B cell (primary cell): ENCODE measurements at regions not wholly inside any gene's neighbourhood (a gene's known extent, or its start where the extent isn't known, plus 50 kb on each side); places are given as distances from the start of the nearest gene placed in this dataset.

Experiments
- CTCF ChIP-seq: fragments of 200-600 bp; IDR thresholded peaks from one replicate; pipeline ENCODE4 v1.8.0; 2022; ENCODE audit warnings: antibody characterized with exemption, mild to moderate bottlenecking
- EZH2 ChIP-seq: IDR thresholded peaks from 2 replicates; pipeline ENCODE4 v1.6.1; 2012; ENCODE audit warnings: borderline replicate concordance, low read depth, mild to moderate bottlenecking, moderate library complexity, low read length; ENCODE audit not compliant: insufficient read depth, poor library complexity, severe bottlenecking

GRCh38 chr6:126826166-126826714 lies 292.2 kb upstream of the RSPO3 start:
- TF ChIP-seq CTCF = no peak
- TF ChIP-seq EZH2 = no peak
